ENCODE measurements at regions not wholly inside any gene's neighbourhood (a gene's known extent, or its start where the extent isn't known, plus 50 kb on each side); places are given as distances from the start of the nearest gene placed in this dataset.

DNA sequence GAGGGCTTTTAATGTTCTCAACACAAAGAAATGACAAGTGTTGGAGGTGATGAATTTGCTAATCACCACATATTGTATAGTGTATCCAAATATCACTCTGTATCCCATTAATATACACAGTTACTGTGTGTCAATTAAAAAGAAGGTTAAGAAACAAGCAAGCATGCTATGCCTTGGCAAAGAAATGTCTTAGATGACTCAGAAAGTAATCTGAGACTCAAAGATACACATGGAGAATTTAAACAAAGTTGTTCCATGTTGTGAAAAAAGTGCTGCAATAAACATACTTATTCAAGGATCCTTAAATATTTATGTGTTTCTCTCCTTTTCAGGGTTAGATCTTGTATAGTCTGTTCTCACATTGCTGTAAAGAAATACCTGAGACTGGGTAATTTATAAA lies 300.9 kb downstream of the DHX35 start:
- TF ChIP-seq EZH2 (IDR thresholded peaks at IDR 0.05; ENCODE audit: insufficient read depth, poor library complexity, severe bottlenecking) (no peak), EZH2phosphoT487 (IDR thresholded peaks at IDR 0.05; ENCODE audit: insufficient read depth, low read depth) (no peak)
